ENCODE measurements at regions not wholly inside any gene's neighbourhood (a gene's known extent, or its start where the extent isn't known, plus 50 kb on each side); places are given as distances from the start of the nearest gene placed in this dataset.

DNA sequence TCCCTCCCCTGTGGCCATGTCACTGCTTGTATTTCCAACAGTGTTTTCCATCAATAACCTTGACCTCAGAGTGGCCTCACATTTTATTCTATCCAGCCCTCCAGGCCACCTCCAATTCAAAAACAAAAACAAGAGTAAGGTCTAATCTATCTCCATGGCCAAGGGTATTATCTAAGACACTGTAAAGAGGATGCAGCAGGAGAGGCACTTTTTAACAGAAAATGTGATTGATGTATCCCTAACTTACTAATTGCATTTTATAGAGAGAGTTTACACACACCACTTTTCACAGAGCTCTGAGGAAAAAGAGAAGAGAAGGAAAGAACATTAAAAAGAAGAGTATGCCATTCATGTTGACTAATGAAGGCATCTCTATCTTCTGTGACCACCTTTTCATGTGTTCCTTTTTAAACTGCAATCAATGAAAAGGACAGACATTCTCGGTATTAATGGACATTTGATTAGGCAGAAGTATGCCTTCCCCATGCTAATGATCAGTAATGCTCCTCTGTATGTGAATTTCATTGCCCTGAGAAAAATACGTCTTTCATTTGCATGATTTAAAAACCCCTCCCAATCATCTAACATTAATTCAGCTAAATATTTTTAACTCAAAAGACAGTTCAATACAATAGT lies 653.3 kb upstream of the POU3F3 start:
- TF ChIP-seq, protein P1, sequence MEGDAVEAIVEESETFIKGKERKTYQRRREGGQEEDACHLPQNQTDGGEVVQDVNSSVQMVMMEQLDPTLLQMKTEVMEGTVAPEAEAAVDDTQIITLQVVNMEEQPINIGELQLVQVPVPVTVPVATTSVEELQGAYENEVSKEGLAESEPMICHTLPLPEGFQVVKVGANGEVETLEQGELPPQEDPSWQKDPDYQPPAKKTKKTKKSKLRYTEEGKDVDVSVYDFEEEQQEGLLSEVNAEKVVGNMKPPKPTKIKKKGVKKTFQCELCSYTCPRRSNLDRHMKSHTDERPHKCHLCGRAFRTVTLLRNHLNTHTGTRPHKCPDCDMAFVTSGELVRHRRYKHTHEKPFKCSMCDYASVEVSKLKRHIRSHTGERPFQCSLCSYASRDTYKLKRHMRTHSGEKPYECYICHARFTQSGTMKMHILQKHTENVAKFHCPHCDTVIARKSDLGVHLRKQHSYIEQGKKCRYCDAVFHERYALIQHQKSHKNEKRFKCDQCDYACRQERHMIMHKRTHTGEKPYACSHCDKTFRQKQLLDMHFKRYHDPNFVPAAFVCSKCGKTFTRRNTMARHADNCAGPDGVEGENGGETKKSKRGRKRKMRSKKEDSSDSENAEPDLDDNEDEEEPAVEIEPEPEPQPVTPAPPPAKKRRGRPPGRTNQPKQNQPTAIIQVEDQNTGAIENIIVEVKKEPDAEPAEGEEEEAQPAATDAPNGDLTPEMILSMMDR (conservative IDR thresholded peaks at IDR 0.05 in 1 of 2, IDR thresholded peaks at IDR 0.05 in 1 of 2; ENCODE audit: low read depth in 1 of 2, low read length in 2 of 2) = no peak
- no peak for TF ChIP-seq EZH2 (IDR thresholded peaks at IDR 0.05; ENCODE audit: low read length, missing control alignments)

All from fibroblast of lung (primary cell).